Right lobe of liver (tissue), 6 donors: ENCODE measurements at regions not wholly inside any gene's neighbourhood (a gene's known extent, or its start where the extent isn't known, plus 50 kb on each side); places are given as distances from the start of the nearest gene placed in this dataset.
A peak's percentile ranks its signal among the peaks of the same experiment; 100 is the strongest.
"Not testable (repeated sequence)": the region's sequence is repeated elsewhere in the genome, so short reads cannot be mapped to it uniquely, and the experiment has no call there.

Experiments
- ATAC-seq, 4 donors: fragments of 200-7000 bp; cut with Tn5 transposase; one replicate each; pipeline ENCODE4 v1.9.1; 2020; ENCODE audit warnings: mild to moderate bottlenecking in 4 of 4, moderate library complexity in 4 of 4
- DNase-seq, 3 donors: peaks; one replicate each; pipeline ENCODE4 v3.0.0-alpha.2; 2020
- H3K27ac ChIP-seq, 3 donors: fragments of 200-600 bp; one replicate each; pipeline ENCODE4 v1.8.0; 2022
- H3K27me3 ChIP-seq, 2 donors: fragments of 200-600 bp; one replicate each; pipeline ENCODE4 v1.8.0; 2022
- H3K36me3 ChIP-seq, 4 donors: fragments of 200-600 bp; sonication (generic) in 1 of 4; one replicate each; pipeline versions ENCODE4 v1.5.1 to v1.8.0; 2017 to 2022; ENCODE audit warnings: control low read depth in 1 of 4
- H3K4me1 ChIP-seq, 4 donors: fragments of 200-600 bp; sonication (generic) in 1 of 4; one replicate each; pipeline versions ENCODE4 v1.5.1 to v1.8.0; 2017 to 2022; ENCODE audit warnings: control low read depth in 1 of 4
- H3K4me3 ChIP-seq, 3 donors: fragments of 200-600 bp; one replicate each; pipeline ENCODE4 v1.8.0; 2022
- H3K9me3 ChIP-seq, 4 donors: fragments of 200-600 bp; sonication (generic) in 1 of 4; one replicate each; pipeline versions ENCODE4 v1.5.1 to v1.8.0; 2017 to 2022; ENCODE audit warnings: control low read depth in 1 of 4
- POLR2A ChIP-seq: fragments of 450-650 bp; IDR thresholded peaks from one replicate; pipeline ENCODE4 v1.6.1; 2017; ENCODE audit warnings: antibody characterized with exemption, mild to moderate bottlenecking
- WGBS: methylation state at CpG from one replicate; pipeline ENCODE4 v1.1.6; 2018; ENCODE audit warnings: low coverage, low lambda C conversion rate; ENCODE audit not compliant: insufficient coverage; ENCODE audit errors: missing lambda C conversion rate; 5-methylcytosine and 5-hydroxymethylcytosine counted together
- intact Hi-C, 2 donors: fragments of 100-400 bp; cut with DNase I; formaldehyde crosslinking; loops; one replicate each; pipeline versions ENCODE4 v1.11.2 to v1.14.1; 2022
- TF ChIP-seq, protein P1 (sequence below), 4 donors: fragments of 200-600 bp in 3 of 4; fragments of 450-650 bp in 1 of 4; IDR thresholded peaks; one replicate each; pipeline versions ENCODE4 v1.5.1 to v1.8.0; 2016 to 2022; ENCODE audit warnings: antibody characterized with exemption in 4 of 4, mild to moderate bottlenecking in 2 of 4
- donor health status: DM: no; HTN: yes; CAD: no.
- donor health status: DM: no; HTN: no; CAD: no.
- donor health status: DM: no; HTN: no; CAD: no.
- donor health status: DM: no; HTN: yes; CAD: no.
- donor health status: DM: no; HTN: yes; CAD: no.

DNA sequence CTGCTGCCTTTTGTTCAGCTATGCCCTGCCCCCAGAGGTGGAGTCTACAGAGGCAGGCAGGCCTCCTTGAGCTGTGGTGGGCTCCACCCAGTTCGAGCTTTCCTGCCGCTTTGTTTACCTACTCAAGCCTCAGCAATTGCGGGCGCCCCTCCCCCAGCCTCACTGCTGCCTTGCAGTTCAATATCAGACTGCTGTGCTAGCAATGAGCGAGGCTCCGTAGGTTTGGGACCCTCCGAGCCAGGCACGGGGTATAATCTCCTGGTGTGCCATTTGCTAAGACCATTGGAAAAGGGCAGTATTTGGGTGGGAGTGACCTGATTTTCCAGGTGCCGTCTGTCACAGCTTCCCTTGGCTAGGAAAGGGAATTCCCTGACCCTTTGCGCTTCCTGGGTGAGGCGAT is 51.9 kb downstream of the DIPK2A start:
- H3K4me3 ChIP-seq, H3K27me3 ChIP-seq, H3K9me3 ChIP-seq, H3K27ac ChIP-seq, DNase-seq, H3K36me3 ChIP-seq, H3K4me1 ChIP-seq, intact Hi-C loops, ATAC-seq: not testable (repeated sequence)
- 85% methylated on average over 5 of the region's 11 CpGs for WGBS

DNA sequence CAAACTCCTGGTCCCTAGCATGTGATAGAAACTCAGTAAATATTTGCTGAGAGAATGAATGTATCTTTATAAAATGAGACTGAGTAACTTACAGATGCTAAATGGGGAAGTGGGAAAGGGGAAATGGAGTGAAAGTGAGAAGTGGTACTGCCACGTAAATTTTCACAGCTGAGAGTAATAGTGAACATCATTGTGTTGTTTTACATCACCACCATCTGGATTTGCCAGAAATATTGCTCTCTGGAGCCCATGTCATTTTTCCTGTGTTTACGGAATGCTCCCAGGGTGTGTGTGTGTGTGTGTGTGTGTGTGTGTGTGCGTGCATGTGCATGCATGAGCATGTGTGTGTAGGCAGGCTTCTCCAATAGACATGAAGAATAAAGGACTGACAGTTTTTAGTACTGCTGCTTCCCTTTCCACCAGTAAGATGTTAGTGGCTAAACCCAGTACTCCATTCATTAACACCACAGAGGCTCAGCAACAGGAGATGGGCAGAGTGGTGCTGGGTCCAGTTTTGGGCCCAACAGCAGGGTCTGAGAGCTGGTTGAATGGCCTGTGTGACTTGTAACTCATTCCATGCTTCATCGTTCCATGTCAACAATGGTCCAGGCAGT is 57.3 kb downstream of the DIPK2A start:
- DNase-seq = no peak
- peak in 1 of 4 donors; percentile 21 for ATAC-seq
- no peaks in the 10 kb centered on the region for H3K9me3 ChIP-seq
- no peaks in the 10 kb centered on the region for H3K36me3 ChIP-seq
- intact Hi-C loops = no loop called here
- no peak overlapping the region for H3K27ac ChIP-seq
- no peak overlapping the region for H3K4me3 ChIP-seq
- H3K27me3 ChIP-seq = no peaks in the 10 kb centered on the region
- 52% methylated on average over 2 of the region's 4 CpGs for WGBS
- peaks cover 0 to 3% (median 0%) of the 10 kb centered on the region in 4 donors for H3K4me1 ChIP-seq
- TF ChIP-seq, protein P1, sequence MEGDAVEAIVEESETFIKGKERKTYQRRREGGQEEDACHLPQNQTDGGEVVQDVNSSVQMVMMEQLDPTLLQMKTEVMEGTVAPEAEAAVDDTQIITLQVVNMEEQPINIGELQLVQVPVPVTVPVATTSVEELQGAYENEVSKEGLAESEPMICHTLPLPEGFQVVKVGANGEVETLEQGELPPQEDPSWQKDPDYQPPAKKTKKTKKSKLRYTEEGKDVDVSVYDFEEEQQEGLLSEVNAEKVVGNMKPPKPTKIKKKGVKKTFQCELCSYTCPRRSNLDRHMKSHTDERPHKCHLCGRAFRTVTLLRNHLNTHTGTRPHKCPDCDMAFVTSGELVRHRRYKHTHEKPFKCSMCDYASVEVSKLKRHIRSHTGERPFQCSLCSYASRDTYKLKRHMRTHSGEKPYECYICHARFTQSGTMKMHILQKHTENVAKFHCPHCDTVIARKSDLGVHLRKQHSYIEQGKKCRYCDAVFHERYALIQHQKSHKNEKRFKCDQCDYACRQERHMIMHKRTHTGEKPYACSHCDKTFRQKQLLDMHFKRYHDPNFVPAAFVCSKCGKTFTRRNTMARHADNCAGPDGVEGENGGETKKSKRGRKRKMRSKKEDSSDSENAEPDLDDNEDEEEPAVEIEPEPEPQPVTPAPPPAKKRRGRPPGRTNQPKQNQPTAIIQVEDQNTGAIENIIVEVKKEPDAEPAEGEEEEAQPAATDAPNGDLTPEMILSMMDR (IDR thresholded peaks at IDR 0.05) = no peak

DNA sequence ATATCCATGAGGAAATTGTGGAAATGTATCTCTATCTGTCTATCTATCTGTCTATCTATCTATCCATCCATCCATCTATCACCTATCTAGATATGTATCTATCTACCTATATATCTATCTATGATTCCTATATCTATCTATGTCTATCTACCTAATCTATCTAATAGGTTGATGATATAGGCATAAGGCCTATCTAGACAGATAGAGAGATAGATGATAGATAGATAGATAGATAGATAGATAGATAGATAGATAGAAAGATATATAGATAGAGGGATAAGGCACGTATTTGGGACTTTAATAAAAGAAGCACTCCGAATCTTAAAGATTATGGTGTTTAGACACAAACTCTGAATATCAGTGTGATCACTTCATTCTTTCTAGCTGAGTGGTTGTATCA is 58.1 kb downstream of the DIPK2A start:
- no peak for DNase-seq
- H3K9me3 ChIP-seq = no peaks in the 10 kb centered on the region
- ATAC-seq = no peak
- H3K4me3 ChIP-seq = no peak overlapping the region
- 93% methylated on average over 2 of the region's 2 CpGs for WGBS
- no peak for TF ChIP-seq POLR2A
- TF ChIP-seq, protein P1 (IDR thresholded peaks at IDR 0.05) = no peak
- H3K27ac ChIP-seq = no peak overlapping the region
- H3K4me1 ChIP-seq = peaks cover 0 to 3% (median 0%) of the 10 kb centered on the region in 4 donors
- intact Hi-C loops = no loop called here
- H3K27me3 ChIP-seq = no peaks in the 10 kb centered on the region
- H3K36me3 ChIP-seq = no peaks in the 10 kb centered on the region

DNA sequence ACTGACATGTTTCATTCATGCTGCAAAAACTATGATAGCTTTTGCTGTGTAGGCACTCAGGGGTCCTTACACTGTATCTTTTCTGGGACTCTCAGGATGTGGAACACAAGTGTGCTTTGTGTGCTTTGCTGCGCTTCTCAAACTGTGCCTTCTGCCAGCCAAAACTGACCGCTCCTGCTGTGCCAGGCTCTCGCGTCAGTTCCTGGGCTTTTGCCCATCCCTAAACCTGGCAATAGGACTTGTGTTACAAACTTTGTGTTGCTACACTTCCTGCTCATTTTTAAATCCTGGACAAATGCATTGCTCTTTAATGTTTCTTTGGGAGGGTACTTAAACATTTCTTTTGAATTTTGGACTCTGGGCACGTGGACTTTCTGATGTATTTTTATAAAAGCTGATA is 60.3 kb downstream of the DIPK2A start:
- WGBS = 28% methylated on average over 4 of the region's 5 CpGs
- intact Hi-C loops = no loop called here
- Histone ChIP-seq H3K4me3 (peak overlapping the region in 2 of 3 donors; percentile 22 to 23), H3K4me1 (peaks cover 0 to 3% (median 0%) of the 10 kb centered on the region in 4 donors), H3K27me3 (no peaks in the 10 kb centered on the region), H3K9me3 (no peaks in the 10 kb centered on the region), H3K27ac (peak overlapping the region in 2 of 3 donors; percentile 49 to 67), H3K36me3 (no peaks in the 10 kb centered on the region)
- peak; percentile 97 to 99 (median 98) for ATAC-seq
- TF ChIP-seq, protein P1 (IDR thresholded peaks at IDR 0.05) = no peak
- TF ChIP-seq POLR2A = no peak
- peak; percentile 76 to 92 (median 87) for DNase-seq

DNA sequence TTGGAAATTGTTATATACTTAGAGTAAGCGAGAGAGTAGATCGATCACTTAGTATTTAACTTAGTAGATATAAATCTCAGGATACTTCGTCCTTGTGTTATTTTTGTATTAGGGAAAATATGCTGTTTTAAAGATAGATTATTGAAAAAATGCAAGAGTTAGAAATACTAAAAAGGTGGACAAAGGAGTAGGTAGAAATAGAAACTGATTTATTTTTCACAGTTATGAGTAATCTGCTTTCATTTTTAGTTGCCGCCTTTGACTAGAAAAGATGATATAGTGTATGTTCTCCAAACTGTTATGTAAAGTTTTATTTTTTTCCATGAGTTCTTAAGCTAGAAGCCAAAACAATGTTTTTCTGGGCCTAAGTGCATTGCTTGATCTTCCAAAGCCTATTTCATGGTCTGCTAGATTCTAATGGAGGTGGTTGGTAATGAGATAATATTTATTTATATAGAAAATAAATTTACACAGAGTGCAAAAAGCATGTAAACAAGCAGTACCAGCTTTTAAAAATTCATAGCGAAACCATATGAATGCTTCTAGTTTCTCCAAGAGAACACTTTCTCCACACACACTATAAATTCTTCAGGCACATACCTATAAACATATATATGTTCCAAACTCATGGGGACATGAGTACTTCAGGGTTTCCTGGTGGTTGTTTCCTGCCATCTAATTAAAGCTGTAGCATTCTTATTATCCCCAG is 61.1 kb downstream of the DIPK2A start:
- peak in 3 of 4 donors; percentile 36 to 56 (median 50) for ATAC-seq
- 32% methylated on average over 5 of the region's 5 CpGs for WGBS

More for the DNA sequence above, 61.1 kb downstream of the DIPK2A start:
- TF ChIP-seq, protein P1 (IDR thresholded peaks at IDR 0.05) = no peak
- no peak for TF ChIP-seq POLR2A
- Histone ChIP-seq H3K27me3 (no peaks in the 10 kb centered on the region), H3K4me3 (peak overlapping the region in 2 of 3 donors; percentile 22 to 23), H3K27ac (peak overlapping the region in 2 of 3 donors; percentile 49 to 67), H3K4me1 (peaks cover 0 to 3% (median 0%) of the 10 kb centered on the region in 4 donors), H3K36me3 (no peaks in the 10 kb centered on the region), H3K9me3 (no peaks in the 10 kb centered on the region)
- no peak for DNase-seq
- intact Hi-C loops = no loop called here
